ENCODE measurements at regions not wholly inside any gene's neighbourhood (a gene's known extent, or its start where the extent isn't known, plus 50 kb on each side); places are given as distances from the start of the nearest gene placed in this dataset.

DNA sequence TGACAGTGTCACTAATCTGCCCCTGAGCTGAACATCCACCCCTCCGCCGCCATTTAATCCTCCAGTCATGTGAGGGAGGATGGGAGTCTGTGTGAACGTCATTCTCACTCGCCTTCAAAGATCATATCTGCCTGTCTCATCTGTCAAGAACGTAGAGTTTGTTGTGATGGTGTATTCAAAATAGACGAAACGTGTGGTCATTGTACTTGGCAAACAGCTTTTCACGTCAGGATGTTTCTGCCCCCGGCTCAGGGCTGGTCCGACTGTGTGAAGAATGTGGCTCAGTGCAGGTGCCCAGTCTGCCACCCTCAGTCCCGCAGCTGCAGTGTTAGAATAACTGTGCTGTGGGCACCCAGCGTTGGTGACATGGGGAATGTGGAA, 148.0 kb downstream of the KCNJ12 start:
- TF ChIP-seq POLR2A (IDR thresholded peaks at IDR 0.05): no peak
- Histone ChIP-seq H3K9me3 (no peaks in the 10 kb centered on the region), H3K27ac (no peak overlapping the region), H3K36me3 (no peaks in the 10 kb centered on the region), H3K27me3 (no peaks in the 10 kb centered on the region), H3K4me3 (no peak overlapping the region), H3K4me1 (no peaks in the 10 kb centered on the region)
- intact Hi-C loops (cut with DNase I; ENCODE audit: low total_unique reads): no loop called here
- DNase-seq: no peak

DNA sequence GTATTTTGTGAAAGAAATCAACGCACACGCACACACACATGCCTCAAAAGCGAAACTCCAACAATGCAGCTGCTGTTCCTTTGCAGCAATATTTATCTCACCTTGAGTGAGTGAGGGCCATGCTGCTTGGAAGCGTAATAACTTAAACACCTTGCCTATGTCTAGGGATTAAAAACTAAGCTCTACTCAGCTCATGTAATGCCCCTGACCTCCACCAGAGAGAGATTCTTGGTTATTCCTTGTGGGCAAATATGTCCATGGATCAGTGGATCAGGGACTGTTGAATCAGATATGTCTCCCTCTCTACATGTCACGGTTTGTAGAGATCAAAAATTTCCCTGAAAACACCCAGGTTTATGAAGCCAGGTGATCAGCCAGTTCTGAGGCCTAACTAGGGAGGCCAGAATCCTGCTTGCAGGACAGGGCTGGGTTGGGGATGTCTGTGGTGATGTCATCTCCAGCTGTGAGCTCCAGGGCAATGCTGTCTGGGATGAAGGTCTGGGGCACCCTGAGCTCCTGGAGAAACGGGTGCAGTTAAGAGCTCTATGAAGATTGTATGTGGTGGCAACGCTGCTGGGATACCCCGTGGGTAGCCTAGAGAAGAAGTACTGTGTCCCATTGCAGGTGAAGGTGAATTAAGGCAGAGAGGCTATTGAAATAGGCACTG, 149.4 kb downstream of the KCNJ12 start:
- no peak for DNase-seq
- TF ChIP-seq, protein P1, sequence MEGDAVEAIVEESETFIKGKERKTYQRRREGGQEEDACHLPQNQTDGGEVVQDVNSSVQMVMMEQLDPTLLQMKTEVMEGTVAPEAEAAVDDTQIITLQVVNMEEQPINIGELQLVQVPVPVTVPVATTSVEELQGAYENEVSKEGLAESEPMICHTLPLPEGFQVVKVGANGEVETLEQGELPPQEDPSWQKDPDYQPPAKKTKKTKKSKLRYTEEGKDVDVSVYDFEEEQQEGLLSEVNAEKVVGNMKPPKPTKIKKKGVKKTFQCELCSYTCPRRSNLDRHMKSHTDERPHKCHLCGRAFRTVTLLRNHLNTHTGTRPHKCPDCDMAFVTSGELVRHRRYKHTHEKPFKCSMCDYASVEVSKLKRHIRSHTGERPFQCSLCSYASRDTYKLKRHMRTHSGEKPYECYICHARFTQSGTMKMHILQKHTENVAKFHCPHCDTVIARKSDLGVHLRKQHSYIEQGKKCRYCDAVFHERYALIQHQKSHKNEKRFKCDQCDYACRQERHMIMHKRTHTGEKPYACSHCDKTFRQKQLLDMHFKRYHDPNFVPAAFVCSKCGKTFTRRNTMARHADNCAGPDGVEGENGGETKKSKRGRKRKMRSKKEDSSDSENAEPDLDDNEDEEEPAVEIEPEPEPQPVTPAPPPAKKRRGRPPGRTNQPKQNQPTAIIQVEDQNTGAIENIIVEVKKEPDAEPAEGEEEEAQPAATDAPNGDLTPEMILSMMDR (IDR thresholded peaks at IDR 0.05): no peak
- TF ChIP-seq POLR2A (IDR thresholded peaks at IDR 0.05): no peak
- H3K4me1 ChIP-seq: no peaks in the 10 kb centered on the region
- no peaks in the 10 kb centered on the region for H3K36me3 ChIP-seq
- no peak overlapping the region for H3K4me3 ChIP-seq
- no peaks in the 10 kb centered on the region for H3K9me3 ChIP-seq
- H3K27me3 ChIP-seq: no peaks in the 10 kb centered on the region
- intact Hi-C loops (cut with DNase I; ENCODE audit: low total_unique reads): no loop called here
- H3K27ac ChIP-seq: no peak overlapping the region

DNA sequence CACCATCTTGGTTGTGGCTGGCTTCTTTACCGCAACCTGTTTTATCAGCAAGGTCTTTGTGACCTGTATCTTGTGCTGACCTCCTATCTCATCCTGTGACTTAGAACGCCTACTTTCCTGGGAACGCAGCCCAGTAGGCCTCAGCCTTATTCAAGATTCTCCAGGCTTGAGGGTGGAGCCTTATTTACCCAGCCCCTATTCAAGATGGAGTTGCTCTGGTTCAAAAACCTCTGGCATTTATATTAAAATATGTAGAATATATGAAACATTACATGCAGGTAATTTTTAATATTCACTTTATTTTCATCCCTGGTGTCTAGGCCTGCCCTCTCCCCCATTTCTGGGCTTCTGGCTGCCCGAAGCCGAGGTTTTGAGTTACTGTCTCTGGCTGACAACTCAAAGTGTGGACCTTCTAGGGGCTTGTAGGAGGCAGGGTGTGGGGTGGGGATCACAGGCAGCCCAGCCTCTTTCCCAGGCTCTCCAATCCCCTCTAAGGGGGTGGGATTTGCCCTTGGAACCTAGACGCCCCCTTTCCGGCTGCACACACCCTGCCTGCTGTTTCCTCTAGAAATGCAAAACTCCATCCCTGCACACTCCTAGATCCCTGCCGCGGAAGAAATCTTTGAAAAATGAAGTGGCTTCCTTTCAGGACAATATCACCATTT, 152.0 kb downstream of the KCNJ12 start:
- H3K27ac ChIP-seq: no peak overlapping the region
- intact Hi-C loops (cut with DNase I; ENCODE audit: low total_unique reads): no loop called here
- H3K4me3 ChIP-seq: no peak overlapping the region
- no peaks in the 10 kb centered on the region for H3K4me1 ChIP-seq
- DNase-seq: no peak
- H3K36me3 ChIP-seq: no peaks in the 10 kb centered on the region
- H3K27me3 ChIP-seq: no peaks in the 10 kb centered on the region
- H3K9me3 ChIP-seq: no peaks in the 10 kb centered on the region
- TF ChIP-seq, protein P1 (IDR thresholded peaks at IDR 0.05): no peak
- TF ChIP-seq POLR2A (IDR thresholded peaks at IDR 0.05): no peak

DNA sequence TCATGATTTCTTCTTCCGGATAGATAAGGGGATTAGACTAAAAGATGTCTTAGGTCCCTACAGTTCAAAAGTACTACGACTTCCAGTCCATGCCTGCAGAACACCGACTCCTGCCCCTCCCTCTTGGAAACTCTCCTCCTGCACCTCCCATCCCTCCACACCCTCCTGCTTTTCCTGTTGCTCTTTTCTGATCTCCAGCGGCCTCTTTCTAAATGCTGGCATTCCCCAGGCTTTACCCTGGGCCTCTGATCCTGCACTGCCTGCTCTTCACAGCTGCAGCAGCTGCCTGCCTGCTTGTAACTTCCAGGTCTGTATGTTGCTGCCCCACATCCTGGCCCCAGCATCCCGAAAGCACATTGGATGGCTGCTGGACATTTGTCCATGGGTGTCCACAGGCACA, 154.2 kb downstream of the KCNJ12 start:
- Histone ChIP-seq H3K27ac (no peak overlapping the region), H3K9me3 (no peaks in the 10 kb centered on the region), H3K4me1 (no peaks in the 10 kb centered on the region), H3K27me3 (no peaks in the 10 kb centered on the region), H3K36me3 (no peaks in the 10 kb centered on the region), H3K4me3 (no peak overlapping the region)
- DNase-seq: no peak
- intact Hi-C loops (cut with DNase I; ENCODE audit: low total_unique reads): no loop called here
- TF ChIP-seq POLR2A (IDR thresholded peaks at IDR 0.05): no peak
- TF ChIP-seq, protein P1 (IDR thresholded peaks at IDR 0.05): no peak

DNA sequence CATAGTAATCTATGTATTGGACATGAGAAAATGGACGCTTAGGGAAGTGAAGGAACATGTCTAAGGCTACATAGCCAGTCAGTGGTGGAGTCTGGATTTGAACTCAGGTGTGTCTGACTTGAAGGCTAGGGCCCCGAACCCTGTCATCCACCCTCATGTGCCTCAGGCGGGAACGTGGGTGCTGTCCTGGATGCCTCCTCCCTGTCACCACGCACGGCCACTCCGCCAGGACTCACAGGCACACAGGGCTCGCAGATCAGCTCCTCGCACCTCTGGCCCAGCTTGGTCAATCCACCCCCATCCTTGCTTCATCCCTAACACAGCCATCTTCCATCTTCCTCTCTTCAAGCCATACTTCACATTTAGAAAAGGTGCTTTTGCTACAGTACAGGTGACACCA, 154.7 kb downstream of the KCNJ12 start:
- no peaks in the 10 kb centered on the region for H3K4me1 ChIP-seq
- no peak overlapping the region for H3K27ac ChIP-seq
- no peak overlapping the region for H3K4me3 ChIP-seq
- no peaks in the 10 kb centered on the region for H3K36me3 ChIP-seq
- TF ChIP-seq POLR2A (IDR thresholded peaks at IDR 0.05): no peak
- TF ChIP-seq, protein P1 (IDR thresholded peaks at IDR 0.05): no peak
- H3K9me3 ChIP-seq: no peaks in the 10 kb centered on the region
- no peak for DNase-seq
- intact Hi-C loops (cut with DNase I; ENCODE audit: low total_unique reads): no loop called here
- no peaks in the 10 kb centered on the region for H3K27me3 ChIP-seq

All from uterus (tissue), 3 donors.